IMR-90 (cell line): ENCODE measurements at regions not wholly inside any gene's neighbourhood (a gene's known extent, or its start where the extent isn't known, plus 50 kb on each side); places are given as distances from the start of the nearest gene placed in this dataset.

ENCODE experiments used
- ATAC-seq: fragments of 200-7000 bp; cut with Tn5 transposase; 2 replicates; pipeline ENCODE4 v1.9.1; 2020; ENCODE audit warnings: low read depth, mild to moderate bottlenecking, moderate library complexity
- BruUV-seq: library from RNA; stranded (reverse); fragments of 400-500 nt; replicated peaks from 2 replicates; lab custom pipeline; 2021; lab: Mats Ljungman, UMichigan
- CTCF ChIA-PET: fragments of 300-600 bp; formaldehyde crosslinking; extraction: SDS; loops from one replicate; lab custom pipeline; 2021; ENCODE audit warnings: antibody characterized with exemption; lab: Yijun Ruan, JAX
- POLR2A ChIA-PET: fragments of 300-600 bp; sonication (Branson Sonifier 250); formaldehyde crosslinking; loops from one replicate; lab custom pipeline; 2022; ENCODE audit warnings: antibody characterized with exemption; ENCODE audit not compliant: unreplicated experiment; lab: Charles Lee
- DNase-seq: peaks from one replicate; pipeline ENCODE4 v3.0.0; 2013
- H2AFZ ChIP-seq: replicated peaks from 2 replicates; pipeline ENCODE3; 2013; ENCODE audit warnings: low read length, mild to moderate bottlenecking; ENCODE audit not compliant: poor library complexity
- H2AK5ac ChIP-seq: 2 replicates; pipeline ENCODE4 v1.6.1; 2013; ENCODE audit warnings: low read depth, low read length, inconsistent platforms
- H2AK9ac ChIP-seq: replicated peaks from 2 replicates; pipeline ENCODE3; 2013; ENCODE audit warnings: mild to moderate bottlenecking, low read depth, low read length, moderate library complexity; ENCODE audit not compliant: poor library complexity
- H2BK120ac ChIP-seq: 2 replicates; pipeline ENCODE4 v1.6.1; 2013; ENCODE audit warnings: low read depth, low read length, inconsistent platforms
- H2BK15ac ChIP-seq: 3 replicates; pipeline ENCODE4 v1.6.1; 2013; ENCODE audit warnings: low read depth, low read length, inconsistent platforms
- H2BK20ac ChIP-seq: 2 replicates; pipeline ENCODE4 v1.6.1; 2013; ENCODE audit warnings: low read depth, mild to moderate bottlenecking, inconsistent platforms, low read length, moderate library complexity
- H2BK5ac ChIP-seq: 2 replicates; pipeline ENCODE4 v1.6.1; 2013; ENCODE audit warnings: mild to moderate bottlenecking, low read depth, low read length, inconsistent platforms; ENCODE audit not compliant: poor library complexity, severe bottlenecking
- H3K14ac ChIP-seq: replicated peaks from 2 replicates; pipeline ENCODE4 v1.6.1; 2013; ENCODE audit warnings: low read depth, low read length, inconsistent platforms
- H3K18ac ChIP-seq: 2 replicates; pipeline ENCODE4 v1.6.1; 2013; ENCODE audit warnings: low read depth, low read length, control low read depth
- H3K23ac ChIP-seq: 2 replicates; pipeline ENCODE4 v1.6.1; 2013; ENCODE audit warnings: low read depth, low read length, inconsistent platforms
- H3K27ac ChIP-seq: 2 replicates; pipeline ENCODE4 v1.5.1; 2013; ENCODE audit warnings: mild to moderate bottlenecking, control low read depth, low read length; ENCODE audit not compliant: insufficient read depth
- H3K27me3 ChIP-seq: 2 replicates; pipeline ENCODE4 v1.6.1; 2013; ENCODE audit warnings: low read length; ENCODE audit not compliant: control insufficient read depth, insufficient read depth
- H3K36me3 ChIP-seq: 2 replicates; pipeline ENCODE4 v1.6.1; 2013; ENCODE audit warnings: low read length, mixed read lengths; ENCODE audit not compliant: control insufficient read depth, insufficient read depth
- H3K4ac ChIP-seq: 2 replicates; pipeline ENCODE4 v1.6.1; 2013; ENCODE audit warnings: low read depth, low read length, inconsistent platforms
- H3K4me1 ChIP-seq: 2 replicates; pipeline ENCODE4 v1.6.1; 2013; ENCODE audit warnings: low read length, mixed read lengths; ENCODE audit not compliant: control insufficient read depth, insufficient read depth
- H3K4me2 ChIP-seq: 2 replicates; pipeline ENCODE4 v1.6.1; 2013; ENCODE audit warnings: low read depth, mild to moderate bottlenecking, control low read depth, low read length, moderate library complexity
- H3K4me3 ChIP-seq: 2 replicates; pipeline ENCODE4 v1.5.1; 2013; ENCODE audit warnings: low read depth, mild to moderate bottlenecking, control low read depth, low read length, moderate library complexity; ENCODE audit not compliant: insufficient read depth
- H3K56ac ChIP-seq: 2 replicates; pipeline ENCODE4 v1.6.1; 2013; ENCODE audit warnings: low read length, inconsistent platforms; ENCODE audit not compliant: insufficient read depth; ENCODE audit errors: extremely low read depth
- H3K79me1 ChIP-seq, 2 experiments: 2 replicates each; pipeline ENCODE4 v1.6.1; 2013; ENCODE audit warnings: low read length in 2 of 2, inconsistent platforms in 1 of 2, low read depth in 1 of 2
- H3K9ac ChIP-seq: 2 replicates; pipeline ENCODE4 v1.6.1; 2013; ENCODE audit warnings: low read depth, low read length, control low read depth
- H3K9me1 ChIP-seq: 2 replicates; pipeline ENCODE4 v1.6.1; 2013; ENCODE audit warnings: low read length, inconsistent platforms; ENCODE audit not compliant: insufficient read depth
- H3K9me3 ChIP-seq: 2 replicates; pipeline ENCODE4 v1.6.1; 2013; ENCODE audit warnings: low read length; ENCODE audit not compliant: control insufficient read depth, insufficient read depth
- H4K20me1 ChIP-seq: 2 replicates; pipeline ENCODE4 v1.6.1; 2013; ENCODE audit warnings: low read length, inconsistent platforms; ENCODE audit not compliant: insufficient read depth
- H4K5ac ChIP-seq: 2 replicates; pipeline ENCODE4 v1.6.1; 2013; ENCODE audit warnings: mild to moderate bottlenecking, low read depth, low read length, control low read depth
- H4K8ac ChIP-seq, 2 experiments: 2 replicates each; pipeline ENCODE4 v1.6.1; 2013; ENCODE audit warnings: low read depth in 2 of 2, low read length in 2 of 2, control low read depth in 1 of 2, inconsistent platforms in 1 of 2
- H4K91ac ChIP-seq: 2 replicates; pipeline ENCODE4 v1.6.1; 2013; ENCODE audit warnings: low read depth, low read length, inconsistent platforms; ENCODE audit not compliant: insufficient read depth
- BHLHE40 ChIP-seq: fragments of 150-350 bp; IDR thresholded peaks from 2 replicates; pipeline ENCODE4 v1.6.1; 2016; ENCODE audit warnings: mild to moderate bottlenecking, low read depth, low read length
- CEBPB ChIP-seq: IDR thresholded peaks from 2 replicates; pipeline ENCODE4 v1.6.1; 2012; ENCODE audit warnings: low read depth, low read length, improper control_type of control experiment
- CHD1 ChIP-seq: IDR thresholded peaks from 2 replicates; pipeline ENCODE4 v1.6.1; 2012; ENCODE audit warnings: low read depth, low read length, improper control_type of control experiment
- CTCF ChIP-seq: conservative IDR thresholded peaks from 2 replicates; pipeline ENCODE4 v1.5.1; 2012; ENCODE audit warnings: mild to moderate bottlenecking, low read depth, low read length, improper control_type of control experiment
- FOS ChIP-seq: fragments of 150-350 bp; IDR thresholded peaks from 2 replicates; pipeline ENCODE4 v1.6.1; 2016; ENCODE audit warnings: low read depth, low read length
- MAFK ChIP-seq: IDR thresholded peaks from 2 replicates; pipeline ENCODE4 v1.6.1; 2012; ENCODE audit warnings: low read depth, low read length, improper control_type of control experiment
- MAZ ChIP-seq: IDR thresholded peaks from 2 replicates; pipeline ENCODE4 v1.6.1; 2012; ENCODE audit warnings: low read depth, mild to moderate bottlenecking, low read length, improper control_type of control experiment, moderate library complexity, borderline replicate concordance
- MXI1 ChIP-seq: IDR thresholded peaks from 2 replicates; pipeline ENCODE4 v1.6.1; 2012; ENCODE audit warnings: low read depth, mild to moderate bottlenecking, low read length, moderate library complexity, borderline replicate concordance
- POLR2A ChIP-seq: IDR thresholded peaks from 2 replicates; pipeline ENCODE4 v1.6.1; 2012; ENCODE audit warnings: mild to moderate bottlenecking, low read depth, low read length
- RAD21 ChIP-seq: IDR thresholded peaks from 2 replicates; pipeline ENCODE4 v1.6.1; 2012; ENCODE audit warnings: low read length, improper control_type of control experiment
- RCOR1 ChIP-seq: IDR thresholded peaks from 2 replicates; pipeline ENCODE4 v1.6.1; 2012; ENCODE audit warnings: mild to moderate bottlenecking, low read length, improper control_type of control experiment; ENCODE audit not compliant: insufficient replicate concordance
- RFX5 ChIP-seq: IDR thresholded peaks from 2 replicates; pipeline ENCODE4 v1.8.0; 2012; ENCODE audit warnings: low read depth, mild to moderate bottlenecking, low read length, moderate library complexity
- WGBS, 2 experiments: methylation state at CpG; one replicate each; pipeline versions ENCODE4 v1.1.5 to v1.1.7; 2013; ENCODE audit warnings: missing lambda C conversion rate in 2 of 2; ENCODE audit not compliant: insufficient read length in 1 of 2; ENCODE audit errors: extremely low coverage in 2 of 2; 5-methylcytosine and 5-hydroxymethylcytosine counted together
- dilution Hi-C: fragments of 300-500 bp; cut with HindIII; formaldehyde crosslinking; loops from one replicate; pipeline ENCODE4 v1.14.3; 2018; ENCODE audit warnings: low sequenced_read_pairs; ENCODE audit not compliant: unreplicated experiment
- in situ Hi-C: fragments of 300-500 bp; cut with MboI; formaldehyde crosslinking; loops from 3 replicates; pipeline ENCODE4 v1.14.3; 2019; ENCODE audit warnings: low sequenced_read_pairs, inconsistent platforms, mixed read lengths
- intact Hi-C: fragments of 100-400 bp; cut with micrococcal nuclease; formaldehyde crosslinking; loops from 2 replicates; pipeline ENCODE4 v1.10.0; 2022

GRCh38 chr5:61966296-61966955 is 339.6 kb upstream of the KIF2A start:
- H3K27ac ChIP-seq, result no peak overlapping the region

More at GRCh38 chr5:61966296-61966955, 339.6 kb upstream of the KIF2A start:
- Histone ChIP-seq H3K79me1 (no peaks in the 10 kb centered on the region), H3K4me1 (no peaks in the 10 kb centered on the region), H3K4me2 (no peak overlapping the region), H2AK5ac (no peak overlapping the region), H3K36me3 (no peaks in the 10 kb centered on the region), H3K9me3 (no peaks in the 10 kb centered on the region), H3K4me3 (no peak overlapping the region), H2BK120ac (no peak overlapping the region), H4K20me1 (no peaks in the 10 kb centered on the region), H3K27me3 (no peaks in the 10 kb centered on the region), H3K14ac (no peak overlapping the region), H3K18ac (no peak overlapping the region), H2BK15ac (no peak overlapping the region), H2AK9ac (no peak overlapping the region), H2BK5ac (no peak overlapping the region), H3K9ac (no peak overlapping the region), H4K91ac (no peak overlapping the region), H4K8ac (no peak overlapping the region), H3K9me1 (no peaks in the 10 kb centered on the region), H3K4ac (no peak overlapping the region), H2AFZ (no peak overlapping the region), H4K5ac (no peak overlapping the region), H3K23ac (no peak overlapping the region), H2BK20ac (no peak overlapping the region), H3K56ac (no peak overlapping the region)
- TF ChIP-seq MAFK (no peak), RCOR1 (no peak), CHD1 (no peak), CEBPB (no peak), POLR2A (no peak), MXI1 (no peak), FOS (no peak), RFX5 (no peak), BHLHE40 (no peak), CTCF (no peak), MAZ (no peak), RAD21 (no peak)
- CTCF ChIA-PET, result no interaction called here
- BruUV-seq, result no TSS peak
- WGBS, 2 experiments, result no CpG with 5 or more reads among the region's 1 CpG
- intact Hi-C loops, result no loop called here
- dilution Hi-C loops, result no loop called here
- POLR2A ChIA-PET, result no interaction called here
- peak; percentile 1 for DNase-seq
- in situ Hi-C loops, result no loop called here
- ATAC-seq, result no peak
